ENCODE measurements at regions not wholly inside any gene's neighbourhood (a gene's known extent, or its start where the extent isn't known, plus 50 kb on each side); places are given as distances from the start of the nearest gene placed in this dataset.
A peak's percentile ranks its signal among the peaks of the same experiment; 100 is the strongest.

GRCh38 chr21:39111931-39112550, 71.2 kb downstream of the PSMG1 start:
- peaks cover 3 to 5% of the 10 kb centered on the region in 2 donors for H3K36me3 Mint-ChIP-seq
- ATAC-seq (ENCODE audit: low read depth in 2 of 2) (no peak), DNase-seq (no peak)
- H3K4me3 Mint-ChIP-seq: no peak overlapping the region
- no peaks in the 10 kb centered on the region for H3K9me3 Mint-ChIP-seq
- no peak overlapping the region for H3K27ac Mint-ChIP-seq
- H3K27me3 Mint-ChIP-seq: peaks cover 0 to 8% (median 7%) of the 10 kb centered on the region in 3 donors
- H3K4me1 Mint-ChIP-seq: no peaks in the 10 kb centered on the region

DNA sequence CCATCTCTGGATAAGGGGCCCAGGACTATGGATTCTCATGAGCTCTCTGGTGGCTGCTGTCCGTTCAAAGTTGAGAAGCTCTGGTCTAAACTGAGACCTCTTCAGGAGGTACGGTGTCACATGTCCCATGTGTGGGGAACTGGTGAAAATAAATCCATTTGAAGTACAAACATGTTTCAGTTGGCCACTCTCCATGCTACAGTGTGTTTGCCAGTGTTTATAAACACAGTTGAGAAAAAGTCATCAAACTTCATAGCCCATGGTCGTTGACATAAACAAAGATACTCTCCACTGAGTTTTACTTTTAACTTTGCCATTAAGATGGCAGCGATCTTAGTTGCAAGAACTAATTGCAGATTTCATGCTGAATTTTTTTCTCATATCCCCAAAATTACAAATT, 72.8 kb downstream of the PSMG1 start:
- no peak for ATAC-seq (ENCODE audit: low read depth in 2 of 2)
- Mint-ChIP-seq H3K27me3 (peaks cover 3 to 15% (median 11%) of the 10 kb centered on the region in 3 donors), H3K27ac (no peak overlapping the region), H3K4me1 (peaks cover 0 to 1% (median 1%) of the 10 kb centered on the region in 3 donors), H3K4me3 (no peak overlapping the region), H3K36me3 (peaks cover 0 to 10% of the 10 kb centered on the region in 2 donors), H3K9me3 (no peaks in the 10 kb centered on the region)
- DNase-seq: no peak

DNA sequence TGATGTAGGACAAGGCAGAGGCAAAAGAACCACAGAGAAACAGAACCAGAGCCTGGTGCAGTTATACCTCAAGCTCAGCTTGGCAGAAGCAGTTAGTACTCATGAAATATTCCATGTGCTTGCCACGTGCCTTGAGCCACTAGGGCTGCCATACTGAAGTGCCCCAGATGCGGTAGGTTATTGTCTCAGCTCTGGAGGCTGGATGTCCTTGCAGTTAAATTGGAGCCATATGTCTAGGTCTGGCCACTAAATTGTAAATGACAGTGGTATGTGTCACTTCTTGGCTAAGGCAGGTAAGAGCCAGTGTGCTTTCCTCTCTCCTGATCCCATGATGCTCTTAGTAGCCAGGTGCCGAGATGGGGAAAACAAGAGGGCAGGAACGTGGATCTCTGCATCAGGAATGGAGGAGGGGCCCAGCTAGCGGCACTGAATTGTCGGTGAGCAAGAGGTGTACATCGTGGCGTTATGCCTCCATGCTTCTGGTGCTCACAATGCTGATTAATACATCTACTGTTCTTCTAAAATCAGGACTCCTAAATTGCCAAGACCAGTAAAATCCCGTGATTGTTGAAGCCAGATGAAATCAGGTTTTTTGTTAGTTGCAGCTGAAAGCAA, 73.5 kb downstream of the PSMG1 start:
- peaks cover 0 to 10% of the 10 kb centered on the region in 2 donors for H3K36me3 Mint-ChIP-seq
- H3K27me3 Mint-ChIP-seq: peaks cover 3 to 15% (median 11%) of the 10 kb centered on the region in 3 donors
- peaks cover 0 to 5% (median 2%) of the 10 kb centered on the region in 3 donors for H3K4me1 Mint-ChIP-seq
- DNase-seq: no peak
- no peak overlapping the region for H3K27ac Mint-ChIP-seq
- ATAC-seq (ENCODE audit: low read depth in 2 of 2): no peak
- H3K4me3 Mint-ChIP-seq: no peak overlapping the region
- H3K9me3 Mint-ChIP-seq: no peaks in the 10 kb centered on the region

DNA sequence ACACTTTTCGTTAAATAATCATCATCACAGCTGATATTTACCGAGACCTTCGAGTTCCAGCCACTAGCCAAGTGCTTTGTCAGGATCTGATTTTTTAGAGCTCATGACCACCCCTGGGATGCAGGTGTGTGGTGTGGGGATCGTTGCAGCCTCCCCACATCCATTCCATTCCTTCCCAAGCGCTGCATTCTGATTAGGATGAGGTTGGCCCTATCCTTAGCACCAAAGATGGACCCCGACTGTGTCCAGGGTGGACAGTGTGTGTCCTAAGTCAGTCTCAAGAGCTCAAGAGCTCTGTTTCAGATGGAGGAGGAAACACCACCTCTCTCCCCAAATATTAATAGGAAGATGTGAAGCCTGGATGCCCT, 74.1 kb downstream of the PSMG1 start:
- Mint-ChIP-seq H3K27ac (no peak overlapping the region), H3K27me3 (peaks cover 3 to 19% (median 13%) of the 10 kb centered on the region in 3 donors), H3K4me3 (no peak overlapping the region), H3K4me1 (peaks cover 0 to 5% (median 2%) of the 10 kb centered on the region in 3 donors), H3K9me3 (no peaks in the 10 kb centered on the region), H3K36me3 (peaks cover 0 to 10% of the 10 kb centered on the region in 2 donors)
- DNase-seq (no peak), ATAC-seq (ENCODE audit: low read depth in 2 of 2) (no peak)

DNA sequence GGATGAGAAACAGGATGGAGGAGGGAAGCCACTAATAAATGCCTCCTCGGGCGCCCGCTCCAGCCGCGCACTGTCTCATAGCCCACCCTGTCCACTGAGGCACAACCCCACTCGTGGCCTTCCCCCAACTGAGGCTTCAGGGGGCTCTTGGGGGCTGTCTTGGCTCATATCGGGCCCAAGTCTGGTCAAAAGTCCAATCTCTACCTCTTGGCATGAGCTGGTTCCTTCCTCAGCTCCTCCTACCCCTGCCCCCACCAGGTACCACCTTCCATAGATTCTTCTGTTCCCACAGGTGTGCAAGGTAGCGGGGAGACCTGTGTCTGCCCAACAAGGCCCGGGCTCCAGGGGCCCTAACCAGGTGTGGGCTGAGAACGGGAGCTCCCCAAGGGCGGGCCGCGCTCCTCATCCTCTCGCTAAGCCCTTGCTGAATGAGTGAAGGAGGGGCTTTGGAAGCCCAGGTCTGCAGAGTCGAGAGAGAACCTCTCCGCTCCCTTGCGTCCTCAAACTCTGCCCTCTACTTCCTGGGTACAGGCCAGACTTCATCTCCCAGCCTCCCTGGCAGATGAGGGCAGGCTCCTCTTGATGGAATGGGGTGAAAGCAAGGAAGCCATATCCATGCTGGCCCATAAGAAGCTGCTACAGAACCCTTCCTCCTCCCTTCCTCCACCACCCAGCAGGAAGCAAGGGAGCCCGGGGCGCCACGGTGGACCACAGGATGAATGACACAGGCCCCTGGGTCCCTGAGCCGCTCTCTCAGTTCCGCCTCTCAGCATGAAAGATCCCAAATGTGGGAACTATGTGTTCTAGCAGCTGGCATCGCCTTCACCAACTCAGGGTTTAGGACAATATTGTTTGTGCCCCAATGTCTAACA, 74.7 kb downstream of the PSMG1 start:
- H3K27me3 Mint-ChIP-seq: peaks cover 3 to 26% (median 17%) of the 10 kb centered on the region in 3 donors

DNA sequence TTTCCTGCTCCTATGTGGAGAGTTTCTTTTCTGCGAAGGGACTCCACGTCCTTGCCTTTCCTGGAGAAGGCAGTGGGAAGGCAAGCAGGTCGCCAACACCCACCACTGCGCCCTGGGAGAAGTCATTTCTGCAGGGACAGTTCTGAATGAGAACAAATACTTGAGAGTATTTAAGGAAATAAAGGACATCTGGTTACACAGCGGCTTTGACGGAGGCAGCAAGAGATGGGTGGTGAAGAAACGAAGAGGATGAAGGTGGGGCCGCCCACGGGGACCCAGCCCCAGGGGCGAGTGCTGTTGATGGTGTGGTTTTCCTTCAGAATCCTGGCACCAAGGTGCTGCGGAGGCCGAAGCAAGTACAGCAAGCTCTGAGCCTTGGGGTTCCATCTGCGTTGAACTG, 75.5 kb downstream of the PSMG1 start:
- Mint-ChIP-seq H3K27me3 (peaks cover 3 to 34% (median 17%) of the 10 kb centered on the region in 3 donors), H3K9me3 (no peaks in the 10 kb centered on the region), H3K4me1 (peaks cover 0 to 5% (median 2%) of the 10 kb centered on the region in 3 donors), H3K4me3 (no peak overlapping the region), H3K27ac (no peak overlapping the region), H3K36me3 (peaks cover 0 to 10% of the 10 kb centered on the region in 2 donors)
- no peak for DNase-seq
- no peak for ATAC-seq (ENCODE audit: low read depth in 2 of 2)

More for the DNA sequence above, 74.7 kb downstream of the PSMG1 start:
- DNase-seq (no peak), ATAC-seq (ENCODE audit: low read depth in 2 of 2) (no peak)
- Mint-ChIP-seq H3K36me3 (peaks cover 0 to 10% of the 10 kb centered on the region in 2 donors), H3K4me3 (no peak overlapping the region), H3K27ac (no peak overlapping the region), H3K9me3 (no peaks in the 10 kb centered on the region), H3K4me1 (peaks cover 0 to 5% (median 2%) of the 10 kb centered on the region in 3 donors)

DNA sequence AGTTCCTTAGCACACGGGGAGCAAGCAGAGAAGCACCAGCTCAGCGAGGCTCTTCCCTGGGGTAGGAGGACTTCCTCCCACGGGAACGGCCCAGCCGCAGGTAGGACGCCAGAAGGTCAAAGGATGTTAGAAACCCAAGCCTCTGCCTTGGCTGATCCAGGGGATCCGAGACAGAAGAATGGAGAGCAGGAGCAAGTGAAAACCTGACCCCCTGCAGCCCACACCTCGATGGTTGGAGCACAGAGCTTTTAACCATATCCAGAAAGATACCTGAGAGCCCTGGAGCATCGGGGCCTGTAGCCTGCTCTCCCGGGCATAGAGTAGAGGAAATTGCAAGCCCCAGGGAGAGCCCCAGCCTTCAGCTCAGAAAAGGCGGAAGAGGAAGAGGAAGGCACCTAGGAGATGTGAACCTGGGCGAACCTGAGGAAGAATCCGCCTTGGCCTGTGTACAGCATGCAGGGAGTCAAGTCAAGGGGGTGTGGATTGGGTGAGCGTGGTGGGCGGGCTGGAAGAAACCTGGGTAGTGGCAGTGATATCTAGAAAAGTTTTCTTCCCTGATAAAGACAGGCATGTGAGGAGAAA, 76.3 kb downstream of the PSMG1 start:
- DNase-seq (no peak), ATAC-seq (ENCODE audit: low read depth in 2 of 2) (no peak)
- peaks cover 0 to 5% (median 2%) of the 10 kb centered on the region in 3 donors for H3K4me1 Mint-ChIP-seq
- peaks cover 0 to 10% of the 10 kb centered on the region in 2 donors for H3K36me3 Mint-ChIP-seq
- H3K27ac Mint-ChIP-seq: no peak overlapping the region
- no peaks in the 10 kb centered on the region for H3K9me3 Mint-ChIP-seq
- H3K27me3 Mint-ChIP-seq: peaks cover 3 to 34% (median 17%) of the 10 kb centered on the region in 3 donors
- no peak overlapping the region for H3K4me3 Mint-ChIP-seq

DNA sequence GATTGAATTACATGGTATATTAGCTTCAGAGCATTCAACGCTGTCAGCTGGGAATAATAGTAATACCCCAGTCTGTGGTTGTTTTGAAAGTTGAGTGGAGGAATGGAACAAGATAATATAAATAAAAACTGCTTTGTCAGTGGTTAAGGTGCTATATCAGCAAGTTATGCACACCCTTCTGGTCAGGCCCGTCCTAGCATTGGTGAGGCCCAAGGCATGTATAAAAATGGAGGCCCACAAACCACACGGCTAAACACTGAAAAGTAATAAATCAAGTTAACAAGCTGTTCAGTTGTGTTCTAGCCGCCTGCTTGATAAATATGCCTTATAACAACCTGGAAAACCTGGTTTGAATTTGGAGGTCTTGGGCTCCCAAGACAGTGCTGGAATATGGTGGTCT, 77.4 kb downstream of the PSMG1 start:
- Mint-ChIP-seq H3K9me3 (no peaks in the 10 kb centered on the region), H3K27ac (no peak overlapping the region), H3K27me3 (peaks cover 3 to 34% (median 17%) of the 10 kb centered on the region in 3 donors), H3K4me1 (peaks cover 0 to 5% (median 2%) of the 10 kb centered on the region in 3 donors), H3K4me3 (no peak overlapping the region), H3K36me3 (peaks cover 0 to 10% of the 10 kb centered on the region in 2 donors)
- ATAC-seq (ENCODE audit: low read depth in 2 of 2) (no peak), DNase-seq (no peak)

DNA sequence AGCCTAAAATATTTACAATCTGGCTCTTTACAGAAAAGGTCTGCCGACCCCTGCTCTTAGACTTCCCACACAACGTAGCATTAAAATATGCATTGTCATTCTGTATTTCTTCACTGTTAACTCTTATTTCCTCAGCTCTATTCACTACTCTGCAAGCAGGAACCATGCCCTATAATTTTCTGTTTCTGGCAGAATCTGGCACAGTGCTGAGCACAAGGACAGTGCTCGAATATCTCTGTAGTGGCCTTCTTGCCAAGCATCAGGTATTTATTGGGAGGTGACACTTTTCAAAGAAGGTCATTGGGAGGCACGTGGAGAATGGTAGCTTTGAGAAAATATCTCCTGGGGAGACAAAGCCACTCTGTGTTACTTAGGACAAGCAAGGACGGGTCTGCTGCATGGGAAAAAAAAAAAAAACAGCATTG, 77.9 kb downstream of the PSMG1 start:
- ATAC-seq (ENCODE audit: low read depth in 2 of 2) (no peak), DNase-seq (no peak)
- no peaks in the 10 kb centered on the region for H3K9me3 Mint-ChIP-seq
- H3K4me3 Mint-ChIP-seq: no peak overlapping the region
- H3K36me3 Mint-ChIP-seq: peaks cover 0 to 10% of the 10 kb centered on the region in 2 donors
- peaks cover 0 to 5% (median 2%) of the 10 kb centered on the region in 3 donors for H3K4me1 Mint-ChIP-seq
- no peak overlapping the region for H3K27ac Mint-ChIP-seq
- H3K27me3 Mint-ChIP-seq: peaks cover 3 to 34% (median 17%) of the 10 kb centered on the region in 3 donors

GRCh38 chr21:39104911-39105310, 78.3 kb downstream of the PSMG1 start:
- ATAC-seq (ENCODE audit: low read depth in 2 of 2) (no peak), DNase-seq (no peak)
- no peak overlapping the region for H3K27ac Mint-ChIP-seq
- H3K9me3 Mint-ChIP-seq: no peaks in the 10 kb centered on the region
- H3K27me3 Mint-ChIP-seq: peaks cover 3 to 34% (median 17%) of the 10 kb centered on the region in 3 donors
- H3K36me3 Mint-ChIP-seq: peaks cover 0 to 10% of the 10 kb centered on the region in 2 donors
- no peak overlapping the region for H3K4me3 Mint-ChIP-seq
- H3K4me1 Mint-ChIP-seq: peaks cover 0 to 5% (median 2%) of the 10 kb centered on the region in 3 donors

DNA sequence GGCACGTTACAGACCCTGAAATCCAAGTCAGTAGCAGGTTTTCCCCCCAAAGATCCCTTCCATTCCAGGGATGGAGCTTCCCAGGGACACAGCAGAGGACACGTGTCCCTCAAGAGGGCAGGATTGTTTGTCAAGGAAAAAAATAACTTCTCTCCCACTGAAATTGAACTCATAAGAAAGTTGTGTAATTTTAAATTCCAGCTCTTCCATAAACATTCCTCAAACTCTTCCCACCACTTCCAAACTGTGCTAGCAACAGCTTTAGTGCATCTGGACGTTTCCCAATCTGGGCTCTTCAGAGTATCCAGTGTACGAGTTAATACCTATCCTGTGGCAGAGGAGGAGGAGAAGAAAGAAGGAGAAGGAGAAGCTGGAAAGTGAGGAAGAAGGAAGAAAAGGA, 79.6 kb downstream of the PSMG1 start:
- Mint-ChIP-seq H3K36me3 (peaks cover 0 to 10% of the 10 kb centered on the region in 2 donors), H3K4me1 (peaks cover 0 to 5% (median 2%) of the 10 kb centered on the region in 3 donors), H3K4me3 (no peak overlapping the region), H3K9me3 (no peaks in the 10 kb centered on the region), H3K27me3 (peaks cover 3 to 34% (median 17%) of the 10 kb centered on the region in 3 donors), H3K27ac (peak overlapping the region in 1 of 6 donors; percentile 24)
- DNase-seq: no peak
- ATAC-seq (ENCODE audit: low read depth in 2 of 2): no peak

DNA sequence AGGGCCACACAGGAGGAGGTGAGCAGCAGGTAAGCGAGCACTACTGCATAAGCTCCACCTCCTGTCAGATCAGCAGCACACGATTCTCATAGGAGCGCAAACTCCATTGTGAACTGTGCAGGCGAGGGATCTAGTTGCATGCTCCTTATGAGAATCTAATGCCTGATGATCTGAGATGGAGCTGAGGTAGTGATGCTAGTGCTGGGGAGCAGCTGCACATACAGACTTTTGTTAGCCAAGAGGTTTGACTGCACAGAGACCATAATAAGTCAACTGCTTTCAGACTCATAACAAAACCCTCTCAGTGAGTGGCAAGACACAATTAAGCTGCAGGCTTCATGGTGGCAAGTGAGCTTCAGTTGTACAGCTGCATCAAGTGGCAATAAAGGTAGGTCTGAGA, 83.4 kb downstream of the PSMG1 start:
- Mint-ChIP-seq H3K4me3 (peak overlapping the region in 1 of 8 donors; percentile 43), H3K27ac (no peak overlapping the region), H3K4me1 (peaks cover 0 to 10% (median 4%) of the 10 kb centered on the region in 3 donors), H3K9me3 (no peaks in the 10 kb centered on the region), H3K36me3 (no peaks in the 10 kb centered on the region), H3K27me3 (peaks cover 0 to 19% (median 6%) of the 10 kb centered on the region in 3 donors)
- DNase-seq (no peak), ATAC-seq (ENCODE audit: low read depth in 2 of 2) (no peak)

- DNase-seq (no peak), ATAC-seq (ENCODE audit: low read depth in 2 of 2) (no peak)
- H3K27ac Mint-ChIP-seq: peak overlapping the region in 1 of 6 donors; percentile 64
- peaks cover 10 to 21% (median 12%) of the 10 kb centered on the region in 3 donors for H3K4me1 Mint-ChIP-seq
- H3K27me3 Mint-ChIP-seq: peaks cover 0 to 11% (median 0%) of the 10 kb centered on the region in 3 donors
- H3K9me3 Mint-ChIP-seq: no peaks in the 10 kb centered on the region
- no peak overlapping the region for H3K4me3 Mint-ChIP-seq
- H3K36me3 Mint-ChIP-seq: no peaks in the 10 kb centered on the region
Observed at GRCh38 chr21:39098696-39099200, 84.5 kb downstream of the PSMG1 start.

Measured in naive B cell (primary cell).